HepG2 (cell line): ENCODE measurements at regions not wholly inside any gene's neighbourhood (a gene's known extent, or its start where the extent isn't known, plus 50 kb on each side); places are given as distances from the start of the nearest gene placed in this dataset.

ENCODE experiments used
- ATAC-seq: fragments of 200-7000 bp; cut with Tn5 transposase; 3 replicates; pipeline ENCODE4 v1.9.1; 2020; ENCODE audit warnings: mild to moderate bottlenecking, moderate library complexity
- BruUV-seq: library from RNA; stranded (reverse); fragments of 400-500 nt; replicated peaks from 2 replicates; lab custom pipeline; 2021; lab: Mats Ljungman, UMichigan
- CTCF ChIA-PET: fragments of 300-600 bp; formaldehyde crosslinking; extraction: SDS; loops from one replicate; lab custom pipeline; 2021; ENCODE audit warnings: low total read pairs, inconsistent platforms, low intra/inter-chr PET ratio; lab: Yijun Ruan, JAX
- POLR2A ChIA-PET: fragments of 350-600 bp; sonication (Branson Sonifier 250); formaldehyde crosslinking; loops from one replicate; lab custom pipeline; 2020; ENCODE audit warnings: antibody characterized with exemption, inconsistent platforms; lab: Yijun Ruan, JAX
- DNase-seq: peaks from one replicate; pipeline ENCODE4 v3.0.0-alpha.2; 2015; ENCODE audit warnings: low spot score
- FAIRE-seq: peaks from 3 replicates; lab custom pipeline; 2011; peaks lifted over from hg19 to GRCh38; lab: Jason Lieb, UNC
- H2AFZ ChIP-seq: one replicate; pipeline ENCODE4 v1.6.1; 2011; ENCODE audit warnings: low read length, inconsistent platforms
- H3K27ac ChIP-seq: fragments of 300-600 bp; 3 replicates; pipeline ENCODE4 v1.8.0; 2011; ENCODE audit warnings: mixed run types, mild to moderate bottlenecking, mixed read lengths, low read length, inconsistent platforms; ENCODE audit not compliant: insufficient read depth; ENCODE audit errors: extremely low read length
- H3K27me3 ChIP-seq, 2 experiments: fragments of 200-600 bp in 1 of 2; 2 replicates in 1 of 2; 3 replicates in 1 of 2; pipeline versions ENCODE4 v1.6.0 to v1.8.0; 2011; ENCODE audit warnings: low read length in 2 of 2, mild to moderate bottlenecking in 2 of 2, moderate library complexity in 2 of 2, inconsistent platforms in 1 of 2; ENCODE audit not compliant: insufficient read depth in 2 of 2, control insufficient read depth in 1 of 2
- H3K36me3 ChIP-seq, 2 experiments: fragments of 200-600 bp in 1 of 2; replicated peaks in 1 of 2; 2 replicates in 1 of 2; 3 replicates in 1 of 2; pipeline versions ENCODE4 v1.5.1 to v1.8.0; 2011; ENCODE audit warnings: low read length in 2 of 2, inconsistent platforms in 1 of 2; ENCODE audit not compliant: insufficient read depth in 2 of 2, control insufficient read depth in 1 of 2
- H3K4me1 ChIP-seq: 2 replicates; pipeline ENCODE4 v1.5.1; 2012; ENCODE audit warnings: low read length, inconsistent platforms; ENCODE audit not compliant: insufficient read depth
- H3K4me2 ChIP-seq: 2 replicates; pipeline ENCODE4 v1.6.0; 2011; ENCODE audit warnings: low read depth, low read length, inconsistent platforms
- H3K4me3 ChIP-seq, 3 experiments: fragments of 200-600 bp in 1 of 3; sonication (generic), shearing (Covaris generic) in 1 of 3; replicated peaks in 1 of 3; 2 replicates each; pipeline ENCODE4 v1.5.1; 2011 to 2016; ENCODE audit warnings: low read length in 3 of 3, inconsistent platforms in 2 of 3, low read depth in 2 of 3, mild to moderate bottlenecking in 2 of 3, control low read depth in 1 of 3, mixed read lengths in 1 of 3; ENCODE audit not compliant: insufficient read depth in 1 of 3
- H3K79me2 ChIP-seq: one replicate; pipeline ENCODE4 v1.6.1; 2011; ENCODE audit warnings: low read length, inconsistent platforms; ENCODE audit not compliant: insufficient read depth
- H3K9ac ChIP-seq: 2 replicates; pipeline ENCODE4 v1.6.0; 2011; ENCODE audit warnings: mild to moderate bottlenecking, low read depth, low read length, inconsistent platforms; ENCODE audit not compliant: insufficient read depth
- H3K9me3 ChIP-seq: 2 replicates; pipeline ENCODE4 v1.5.1; 2012; ENCODE audit warnings: mild to moderate bottlenecking, low read length
- H4K20me1 ChIP-seq: 2 replicates; pipeline ENCODE4 v1.6.0; 2011; ENCODE audit warnings: inconsistent platforms, mild to moderate bottlenecking, low read length, moderate library complexity; ENCODE audit not compliant: insufficient read depth
- EP300 ChIP-seq, 3 experiments: sonication (generic) in 1 of 3; formaldehyde crosslinking in 1 of 3; IDR thresholded peaks; 2 replicates each; pipeline versions ENCODE4 v1.5.1 to v1.6.1; 2011 to 2020; ENCODE audit warnings: low read depth in 2 of 3, low read length in 2 of 3, borderline replicate concordance in 1 of 3, improper control_type of control experiment in 1 of 3, mild to moderate bottlenecking in 1 of 3, missing genetic modification reagents in 1 of 3, moderate library complexity in 1 of 3
- KDM5B ChIP-seq: sonication (generic); formaldehyde crosslinking; IDR thresholded peaks from 2 replicates; pipeline ENCODE4 v1.4.0; 2020; ENCODE audit warnings: missing genetic modification reagents, mild to moderate bottlenecking, borderline replicate concordance
- MLLT10 ChIP-seq: sonication (generic); formaldehyde crosslinking; IDR thresholded peaks from 2 replicates; pipeline ENCODE4 v1.4.0; 2020; ENCODE audit warnings: missing genetic modification reagents
- MYC ChIP-seq: sonication (generic); formaldehyde crosslinking; IDR thresholded peaks from 2 replicates; pipeline ENCODE4 v1.9.0; 2021; ENCODE audit warnings: missing genetic modification reagents, borderline replicate concordance
- POLR2A ChIP-seq, 2 experiments: IDR thresholded peaks; 2 replicates each; pipeline ENCODE4 v1.6.1; 2011; ENCODE audit warnings: low read depth in 2 of 2, low read length in 2 of 2, mild to moderate bottlenecking in 1 of 2, moderate library complexity in 1 of 2; ENCODE audit not compliant: insufficient read depth in 1 of 2
- ZNF292 ChIP-seq: sonication (generic); formaldehyde crosslinking; IDR thresholded peaks from 2 replicates; pipeline ENCODE4 v1.8.1; 2022; ENCODE audit warnings: mild to moderate bottlenecking, low read depth, missing genetic modification reagents, borderline replicate concordance
- ZNF468 ChIP-seq: sonication (generic); formaldehyde crosslinking; IDR thresholded peaks from 2 replicates; pipeline ENCODE4 v1.8.0; 2022; ENCODE audit warnings: mild to moderate bottlenecking, moderate library complexity, missing genetic modification reagents
- WGBS: methylation state at CpG from one replicate; pipeline ENCODE4 v1.1.6; 2017; ENCODE audit warnings: low lambda C conversion rate; 5-methylcytosine and 5-hydroxymethylcytosine counted together
- in situ Hi-C: cut with HindIII; loops from 2 replicates; pipeline ENCODE4 v1.10.0; 2017; ENCODE audit warnings: low pct_unique_long_range_greater_than_20kb; ENCODE audit not compliant: extremely low pct_ligation_motif_present
- intact Hi-C: fragments of 100-400 bp; cut with micrococcal nuclease; formaldehyde crosslinking; loops from one replicate; pipeline ENCODE4 v1.10.0; 2022; ENCODE audit not compliant: unreplicated experiment
- TF ChIP-seq, protein P1 (sequence below): sonication (generic); formaldehyde crosslinking; IDR thresholded peaks from 2 replicates; pipeline ENCODE4 v1.8.0; 2022; ENCODE audit warnings: low read depth, missing genetic modification reagents
- TF ChIP-seq, protein P2 (sequence below): sonication (generic); formaldehyde crosslinking; IDR thresholded peaks from 2 replicates; pipeline ENCODE4 v1.8.1; 2023; ENCODE audit warnings: missing genetic modification reagents, mild to moderate bottlenecking, borderline replicate concordance

DNA sequence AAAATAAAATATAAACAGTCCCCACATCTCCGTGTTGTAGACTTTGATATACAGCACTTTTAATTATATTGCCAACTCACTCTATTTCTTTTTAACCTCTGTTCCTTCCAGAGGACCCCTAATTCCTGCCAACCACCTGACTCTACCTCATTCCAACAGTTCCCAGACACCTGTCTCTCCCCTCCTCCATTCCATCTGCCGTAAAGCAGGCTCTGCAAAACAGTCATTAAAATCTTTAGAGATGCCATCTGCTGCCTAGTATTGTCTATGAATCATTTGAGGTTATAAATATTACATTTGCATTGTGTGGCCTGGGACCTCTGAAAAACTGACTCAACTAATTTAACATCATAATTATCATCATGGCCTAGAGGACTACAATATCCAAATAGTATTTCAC lies 148.8 kb upstream of the DCN start:
- Histone ChIP-seq H3K9me3 (no peaks in the 10 kb centered on the region), H3K4me2 (no peak overlapping the region), H3K36me3 (no peaks in the 10 kb centered on the region), H3K27ac (no peak overlapping the region), H3K9ac (no peak overlapping the region), H3K4me1 (no peaks in the 10 kb centered on the region), H3K27me3 (no peaks in the 10 kb centered on the region), H4K20me1 (no peaks in the 10 kb centered on the region), H3K79me2 (no peaks in the 10 kb centered on the region), H2AFZ (no peak overlapping the region), H3K4me3 (no peak overlapping the region)
- DNase-seq (no peak), ATAC-seq (no peak), FAIRE-seq (no peak)
- WGBS: 0% methylated on average over 2 of the region's 2 CpGs
- in situ Hi-C loops: loop anchor here (25.0 kb wide), 1 partner anchor 369 kb away; the partner anchor contains the start of gene CCER1
- BruUV-seq: no TSS peak
- ChIA-PET POLR2A (no interaction called here), CTCF (no interaction called here)
- intact Hi-C loops: no loop called here
- TF ChIP-seq EP300 (IDR thresholded peaks at IDR 0.05; ENCODE audit: low read depth in 2 of 2, low read length in 2 of 2): no peak
- no peak for TF ChIP-seq EP300 (CRISPR knock-in tag; IDR thresholded peaks at IDR 0.05; ENCODE audit: borderline replicate concordance)
- TF ChIP-seq, protein P1, sequence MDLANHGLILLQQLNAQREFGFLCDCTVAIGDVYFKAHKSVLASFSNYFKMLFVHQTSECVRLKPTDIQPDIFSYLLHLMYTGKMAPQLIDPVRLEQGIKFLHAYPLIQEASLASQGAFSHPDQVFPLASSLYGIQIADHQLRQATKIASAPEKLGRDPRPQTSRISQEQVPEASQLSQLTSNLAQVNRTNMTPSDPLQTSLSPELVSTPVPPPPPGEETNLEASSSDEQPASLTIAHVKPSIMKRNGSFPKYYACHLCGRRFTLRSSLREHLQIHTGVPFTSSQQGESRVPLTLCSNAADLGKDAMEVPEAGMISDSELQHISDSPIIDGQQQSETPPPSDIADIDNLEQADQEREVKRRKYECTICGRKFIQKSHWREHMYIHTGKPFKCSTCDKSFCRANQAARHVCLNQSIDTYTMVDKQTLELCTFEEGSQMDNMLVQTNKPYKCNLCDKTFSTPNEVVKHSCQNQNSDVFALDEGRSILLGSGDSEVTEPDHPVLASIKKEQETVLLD (CRISPR knock-in tag): no peak

DNA sequence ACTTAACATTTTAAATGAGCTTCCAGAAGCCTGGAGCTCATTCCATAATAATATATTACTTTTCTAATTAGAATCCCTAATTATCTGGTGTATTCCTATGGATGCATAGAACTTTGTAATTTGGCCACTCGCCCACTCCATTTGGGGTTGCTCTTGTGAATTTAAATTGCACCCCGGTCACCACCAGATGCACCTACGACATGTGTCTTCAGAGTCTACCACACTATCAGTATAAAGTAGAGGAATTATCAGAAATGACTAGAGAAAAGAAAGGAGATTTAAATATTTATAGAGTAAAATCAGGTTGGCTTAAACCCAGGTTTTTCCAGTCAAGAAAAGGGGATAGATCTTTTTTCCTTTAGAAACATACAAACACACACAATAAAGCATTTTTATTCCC lies 145.8 kb upstream of the DCN start:
- Histone ChIP-seq H3K4me2 (no peak overlapping the region), H2AFZ (no peak overlapping the region), H3K36me3 (no peaks in the 10 kb centered on the region), H4K20me1 (no peaks in the 10 kb centered on the region), H3K9ac (no peak overlapping the region), H3K4me3 (no peak overlapping the region), H3K79me2 (no peaks in the 10 kb centered on the region), H3K27me3 (no peaks in the 10 kb centered on the region; a peak in 1 of 5 replicates), H3K27ac (no peak overlapping the region), H3K9me3 (no peaks in the 10 kb centered on the region), H3K4me1 (no peaks in the 10 kb centered on the region)
- no peak for DNase-seq
- ATAC-seq: no peak
- in situ Hi-C loops: loop anchor here (25.0 kb wide), 1 partner anchor 366 kb away; the partner anchor contains the start of gene CCER1
- FAIRE-seq: no peak
- intact Hi-C loops: no loop called here
- CTCF ChIA-PET: no interaction called here
- no TSS peak for BruUV-seq
- WGBS: 3% methylated on average over 3 of the region's 3 CpGs
- POLR2A ChIA-PET: no interaction called here
- TF ChIP-seq POLR2A (IDR thresholded peaks at IDR 0.05; ENCODE audit: insufficient read depth in 1 of 2, low read depth in 2 of 2, low read length in 2 of 2): no peak
- TF ChIP-seq, protein P2, sequence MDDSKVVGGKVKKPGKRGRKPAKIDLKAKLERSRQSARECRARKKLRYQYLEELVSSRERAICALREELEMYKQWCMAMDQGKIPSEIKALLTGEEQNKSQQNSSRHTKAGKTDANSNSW (CRISPR knock-in tag): no peak
- TF ChIP-seq KDM5B (CRISPR knock-in tag): no peak
- TF ChIP-seq MYC (CRISPR knock-in tag): no peak
- no peak for TF ChIP-seq ZNF468
- no peak for TF ChIP-seq ZNF292
- TF ChIP-seq MLLT10 (CRISPR knock-in tag): no peak
